KOPT-K1 (cell line): ENCODE measurements at regions not wholly inside any gene's neighbourhood (a gene's known extent, or its start where the extent isn't known, plus 50 kb on each side); places are given as distances from the start of the nearest gene placed in this dataset.

Source experiments
- H3K27ac ChIP-seq: fragments of 200-600 bp; sonication (generic); 2 replicates; pipeline ENCODE4 v1.5.1; 2016; ENCODE audit warnings: antibody characterized with exemption, mild to moderate bottlenecking, low read depth, low read length; ENCODE audit not compliant: poor library complexity, severe bottlenecking
- H3K36me3 ChIP-seq: fragments of 200-600 bp; sonication (generic); 2 replicates; pipeline ENCODE4 v1.5.1; 2017; ENCODE audit warnings: antibody characterized with exemption, mild to moderate bottlenecking, low read length, moderate library complexity; ENCODE audit not compliant: insufficient read depth
- H3K9me3 ChIP-seq: fragments of 200-600 bp; sonication (generic); 2 replicates; pipeline ENCODE4 v1.5.1; 2017; ENCODE audit warnings: antibody characterized with exemption, low read length, mild to moderate bottlenecking; ENCODE audit not compliant: insufficient read depth, poor library complexity, severe bottlenecking

DNA sequence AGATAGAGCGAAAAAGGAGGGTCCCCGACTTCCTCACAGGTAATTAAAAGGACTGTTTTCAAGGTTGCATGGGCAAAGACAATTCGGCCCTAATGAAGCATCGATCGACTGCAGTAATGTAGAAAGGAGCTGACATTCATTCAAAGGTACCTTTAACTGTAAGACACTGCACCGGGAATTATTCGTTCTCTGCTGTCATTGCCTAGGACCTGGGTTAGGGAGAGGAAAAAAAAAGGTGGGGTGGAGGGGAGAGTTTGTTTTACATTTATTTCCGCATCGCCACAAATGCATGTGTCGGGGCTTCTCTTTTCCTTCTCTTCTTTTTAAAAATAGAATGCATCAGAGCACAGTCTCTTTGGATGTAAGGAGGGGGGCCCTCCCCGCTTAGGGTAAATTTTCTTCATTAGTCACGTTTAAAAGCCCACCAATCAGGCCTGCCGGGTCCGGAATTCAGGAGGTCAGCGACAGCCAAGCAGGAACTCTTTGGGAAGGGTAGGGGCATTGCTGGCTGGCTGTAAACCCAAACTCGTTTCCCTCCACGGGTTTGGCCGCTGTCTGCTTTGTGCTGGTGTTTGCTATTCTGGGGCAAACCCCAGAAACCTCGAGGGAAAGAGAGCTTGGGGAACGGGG, 496.2 kb upstream of the ZFHX3 start:
- H3K9me3 ChIP-seq = peaks cover 16% of the 10 kb centered on the region
- H3K27ac ChIP-seq = no peak overlapping the region
- H3K36me3 ChIP-seq = no peaks in the 10 kb centered on the region

DNA sequence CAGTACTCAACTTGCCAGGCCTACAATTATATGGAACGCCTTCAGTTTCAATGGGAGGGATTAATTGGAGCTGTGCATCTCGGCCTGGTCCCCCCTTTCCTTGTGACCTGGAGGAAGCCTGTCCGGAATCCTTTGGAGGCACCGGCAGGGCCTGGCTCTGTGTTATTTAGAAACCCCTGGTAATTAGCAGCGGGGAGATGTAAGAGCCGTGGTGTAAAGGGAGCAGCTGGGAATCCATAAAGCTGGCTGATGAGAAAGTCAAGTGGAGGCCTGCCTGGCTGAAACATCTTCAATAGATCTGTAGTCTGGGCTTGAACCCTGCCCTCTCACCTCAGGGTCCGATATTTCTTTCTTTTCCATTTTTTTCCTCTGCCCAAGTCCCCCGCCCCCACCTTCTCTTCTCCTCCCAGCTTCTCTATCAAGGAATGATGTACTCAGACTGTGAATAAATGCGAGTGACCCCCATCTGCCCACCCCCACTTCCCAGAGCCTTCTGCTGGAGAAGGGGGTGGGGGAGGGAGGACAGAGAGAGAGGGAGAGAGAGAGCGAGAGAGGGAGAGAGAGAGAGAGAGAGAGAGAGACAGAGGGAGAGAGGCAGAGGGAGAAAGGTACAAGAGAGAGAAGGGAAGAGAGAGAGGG, 495.5 kb upstream of the ZFHX3 start:
- Histone ChIP-seq H3K27ac (no peak overlapping the region), H3K9me3 (peaks cover 16% of the 10 kb centered on the region), H3K36me3 (no peaks in the 10 kb centered on the region)

DNA sequence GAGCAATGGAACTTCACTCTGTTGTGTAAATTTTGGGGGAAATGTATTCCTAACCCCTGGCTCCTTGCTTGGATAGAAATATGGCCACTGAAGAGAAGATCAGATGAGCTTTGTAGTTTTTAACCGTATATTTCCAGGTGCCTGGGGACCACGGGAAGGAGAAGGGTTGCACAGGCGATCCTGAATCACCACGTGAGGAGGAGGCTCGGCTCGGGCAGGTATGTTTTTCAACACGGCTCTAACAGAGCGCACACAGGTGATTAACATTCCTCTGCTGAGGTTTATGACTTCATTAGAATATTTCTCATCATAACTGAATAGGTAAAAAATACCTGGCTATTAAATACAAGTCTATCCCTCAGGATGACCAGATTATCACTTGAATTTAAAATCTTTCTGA, 495.0 kb upstream of the ZFHX3 start:
- H3K9me3 ChIP-seq = peaks cover 16% of the 10 kb centered on the region
- no peaks in the 10 kb centered on the region for H3K36me3 ChIP-seq
- H3K27ac ChIP-seq = no peak overlapping the region

DNA sequence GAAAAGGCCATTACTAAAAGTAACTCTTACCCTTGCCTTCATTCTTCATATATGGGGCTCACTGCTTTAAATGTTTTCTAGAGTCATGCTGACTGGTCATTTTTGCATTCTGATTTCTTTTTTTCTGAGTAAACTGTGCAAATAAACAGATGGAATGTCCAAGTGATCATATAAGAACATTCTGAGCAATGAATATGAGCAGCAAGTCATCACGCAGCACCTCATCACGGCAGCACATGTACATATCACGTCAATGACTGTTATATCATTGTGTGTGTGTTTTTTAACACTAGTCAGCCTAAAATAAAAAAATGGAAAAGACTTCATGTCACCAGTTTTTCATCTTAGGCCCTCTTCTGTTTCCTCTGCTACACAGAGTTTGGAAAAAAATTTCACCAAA, 490.0 kb upstream of the ZFHX3 start:
- Histone ChIP-seq H3K9me3 (no peaks in the 10 kb centered on the region), H3K36me3 (no peaks in the 10 kb centered on the region), H3K27ac (no peak overlapping the region)

DNA sequence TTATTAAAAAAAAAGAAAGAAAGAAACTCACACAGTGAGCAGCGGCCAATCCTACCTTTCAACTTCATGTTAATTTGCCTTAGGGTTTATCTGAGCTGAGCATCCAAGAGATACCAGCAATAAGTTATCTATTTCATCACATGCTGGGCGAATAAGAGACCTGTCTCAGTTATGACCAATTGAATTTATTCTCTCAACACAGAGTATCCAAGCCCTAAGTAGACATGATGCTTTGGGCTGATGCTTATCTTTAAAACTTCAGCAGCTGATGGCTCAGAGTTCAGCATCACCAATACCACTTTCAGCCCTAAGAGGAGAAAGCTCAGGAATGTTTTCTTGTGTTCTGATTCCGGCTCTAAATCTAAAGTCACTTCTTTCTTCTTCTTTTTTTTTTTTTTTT, 489.0 kb upstream of the ZFHX3 start:
- Histone ChIP-seq H3K27ac (no peak overlapping the region), H3K9me3 (no peaks in the 10 kb centered on the region), H3K36me3 (no peaks in the 10 kb centered on the region)

DNA sequence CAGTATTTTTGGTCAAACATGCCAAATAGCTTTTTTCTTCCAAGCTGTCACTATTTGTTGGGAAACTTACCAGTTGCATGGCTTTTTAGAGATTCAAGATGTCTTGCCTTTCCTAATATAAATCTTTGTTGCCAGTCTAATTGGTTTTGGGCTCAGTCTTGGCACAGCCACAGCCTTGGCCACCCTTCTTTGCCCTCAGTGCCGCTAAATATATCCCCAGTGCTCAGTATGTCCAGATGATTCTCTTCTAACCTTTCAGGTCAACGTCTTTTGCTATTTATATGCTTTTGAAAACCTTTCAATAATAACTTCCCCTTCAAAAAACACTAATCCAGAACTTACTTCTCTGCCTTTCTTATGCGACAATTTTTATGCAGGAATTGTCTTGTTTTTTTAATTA, 483.1 kb upstream of the ZFHX3 start:
- Histone ChIP-seq H3K36me3 (no peaks in the 10 kb centered on the region), H3K27ac (no peak overlapping the region), H3K9me3 (no peaks in the 10 kb centered on the region)

DNA sequence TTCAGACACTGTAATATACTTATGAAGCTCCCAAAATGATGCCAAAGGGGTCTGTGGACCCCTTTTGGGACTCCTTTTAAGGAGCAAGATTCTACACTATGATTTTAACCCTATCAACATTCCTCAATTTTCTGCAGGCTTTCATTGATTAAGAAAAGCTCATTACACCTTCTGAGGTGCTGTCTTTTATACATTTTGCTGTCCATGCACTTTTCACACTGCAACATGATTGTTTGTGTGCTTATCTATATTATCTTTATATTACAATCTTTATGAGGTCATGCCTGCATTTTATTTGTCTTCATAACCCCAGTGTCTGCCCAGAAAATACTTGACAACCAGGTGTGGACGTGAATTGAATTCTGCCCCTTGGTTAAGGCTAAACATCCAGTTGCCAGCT, 482.6 kb upstream of the ZFHX3 start:
- Histone ChIP-seq H3K9me3 (no peaks in the 10 kb centered on the region), H3K36me3 (no peaks in the 10 kb centered on the region), H3K27ac (no peak overlapping the region)

DNA sequence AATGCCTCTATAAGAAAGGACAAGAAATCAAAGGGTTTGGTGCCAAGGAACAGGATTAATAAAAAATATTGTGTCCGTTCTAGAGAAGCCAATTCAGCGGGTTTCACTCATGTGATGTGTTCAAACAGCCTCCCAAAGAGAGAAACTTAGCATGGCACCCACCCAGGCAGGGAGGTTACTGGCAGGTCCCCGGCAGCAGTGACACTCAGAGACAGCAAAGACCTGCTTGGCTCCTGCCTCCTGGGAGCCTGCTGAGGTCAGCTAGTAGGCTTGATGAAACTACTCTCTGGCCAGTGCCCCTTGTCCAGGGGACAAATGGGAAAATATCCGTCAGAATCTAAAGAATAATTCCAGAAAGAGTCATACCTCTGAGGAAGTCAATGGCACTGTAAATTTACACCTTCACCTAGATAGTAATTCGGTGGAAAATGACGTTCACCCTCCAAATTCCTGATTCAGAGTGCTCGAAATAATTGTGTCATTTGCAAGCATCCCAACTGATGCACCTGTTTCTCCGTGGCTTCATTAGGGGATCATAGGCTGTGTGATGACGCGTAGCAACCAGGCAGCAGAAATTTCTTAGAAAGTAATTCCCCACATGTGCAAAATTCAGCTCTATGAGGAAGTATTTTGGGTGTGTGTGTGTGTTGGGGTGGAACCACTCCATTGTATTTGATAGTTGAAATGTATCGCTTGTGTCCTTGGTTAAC, 481.5 kb upstream of the ZFHX3 start:
- Histone ChIP-seq H3K27ac (no peak overlapping the region), H3K36me3 (no peaks in the 10 kb centered on the region), H3K9me3 (no peaks in the 10 kb centered on the region)

DNA sequence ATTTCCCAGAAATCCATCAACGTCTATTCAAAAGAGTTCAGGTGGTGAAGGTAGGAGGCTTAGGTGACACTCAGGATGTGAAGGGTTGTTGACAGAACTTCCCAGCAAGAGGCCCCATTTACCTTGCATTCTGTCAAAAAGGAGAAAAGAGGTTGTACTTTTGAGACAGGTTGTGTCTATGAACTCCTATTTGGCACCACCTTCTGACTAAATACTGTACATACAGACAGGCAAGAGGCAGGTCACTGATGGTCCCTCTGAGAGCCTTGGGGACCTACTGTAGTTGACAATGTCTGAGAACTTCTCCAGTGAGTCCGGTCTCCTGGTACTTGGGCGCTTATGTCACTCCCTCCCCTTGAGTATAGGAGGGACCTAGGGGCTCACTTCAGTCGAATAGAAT, 479.3 kb upstream of the ZFHX3 start:
- Histone ChIP-seq H3K36me3 (no peaks in the 10 kb centered on the region), H3K9me3 (no peaks in the 10 kb centered on the region)

DNA sequence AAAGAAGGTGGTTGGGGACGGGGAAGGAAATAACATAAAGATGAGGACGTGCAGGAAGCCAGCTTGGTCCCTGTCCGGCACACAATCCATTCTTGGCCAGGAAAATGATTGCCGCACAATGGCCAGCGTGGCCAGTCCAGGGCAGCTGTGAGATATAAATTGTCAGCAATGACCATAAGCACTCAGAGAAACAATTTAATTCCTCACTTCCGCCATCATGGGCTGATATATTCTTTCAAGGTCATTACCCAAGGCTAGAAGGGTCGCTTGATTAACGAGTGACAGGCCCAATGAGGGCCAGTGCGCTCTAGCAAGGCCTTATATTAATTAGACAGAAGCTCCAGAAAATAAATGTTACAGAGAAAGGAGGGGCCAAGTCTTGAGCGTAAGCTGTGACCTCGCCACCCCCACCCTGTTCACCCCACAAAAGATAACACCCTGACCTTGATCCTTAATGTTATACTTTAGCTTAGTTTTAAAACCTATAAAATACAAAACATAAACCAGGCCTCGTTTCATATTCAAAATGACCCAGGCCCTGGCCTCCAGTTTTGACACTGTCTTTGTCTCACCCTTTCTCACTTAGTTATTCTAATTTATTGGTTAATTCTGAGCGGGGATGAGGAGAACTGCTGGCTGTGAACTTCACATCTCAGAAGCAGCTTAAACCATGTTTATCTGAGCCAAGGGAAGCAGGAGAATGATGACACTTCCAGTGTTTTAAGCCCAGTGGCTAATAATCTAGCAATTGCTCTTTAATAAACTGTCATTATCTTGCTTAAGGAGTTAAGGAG, 478.3 kb upstream of the ZFHX3 start:
- no peaks in the 10 kb centered on the region for H3K9me3 ChIP-seq
- H3K36me3 ChIP-seq = no peaks in the 10 kb centered on the region
- H3K27ac ChIP-seq = no peak overlapping the region

More for the DNA sequence above, 479.3 kb upstream of the ZFHX3 start:
- H3K27ac ChIP-seq = no peak overlapping the region

DNA sequence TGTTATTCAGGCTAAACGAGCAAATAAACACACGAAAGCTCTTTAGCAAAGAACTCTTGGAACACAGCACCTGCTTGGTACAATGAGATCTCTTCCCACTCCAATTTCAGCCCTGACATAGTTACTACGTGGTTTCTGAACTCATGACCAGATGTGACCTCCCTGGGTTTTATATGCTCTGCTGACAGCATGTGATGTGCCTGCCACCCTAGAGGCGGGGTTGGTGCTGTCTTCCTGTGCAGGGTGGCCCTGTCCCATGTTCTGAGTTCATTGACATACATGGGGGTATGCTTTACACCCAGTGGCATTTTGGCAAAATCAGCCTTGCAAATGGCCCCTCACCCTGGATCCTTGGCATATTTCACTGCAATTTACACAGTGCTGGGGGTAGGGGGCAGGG, 475.3 kb upstream of the ZFHX3 start:
- Histone ChIP-seq H3K36me3 (no peaks in the 10 kb centered on the region), H3K27ac (no peak overlapping the region), H3K9me3 (no peaks in the 10 kb centered on the region)

DNA sequence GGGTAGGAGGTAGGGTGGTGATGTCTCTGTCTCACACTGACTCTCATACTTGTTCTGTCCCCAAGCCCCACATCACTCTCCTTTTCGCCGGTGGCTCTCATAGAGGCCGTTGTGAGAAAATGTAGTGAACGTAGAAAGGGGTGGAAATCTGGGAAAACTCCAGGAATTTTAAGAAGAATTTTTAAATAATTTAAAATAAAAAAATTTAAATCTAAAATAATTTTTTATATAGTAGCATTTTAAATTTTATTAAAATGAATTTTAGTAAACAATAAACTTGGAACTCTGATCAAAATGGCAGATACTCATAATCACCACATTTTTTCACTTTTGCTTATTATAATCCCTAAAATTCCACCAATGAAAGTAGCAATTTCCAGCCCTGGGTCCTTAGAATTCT, 473.6 kb upstream of the ZFHX3 start:
- H3K36me3 ChIP-seq = no peaks in the 10 kb centered on the region

DNA sequence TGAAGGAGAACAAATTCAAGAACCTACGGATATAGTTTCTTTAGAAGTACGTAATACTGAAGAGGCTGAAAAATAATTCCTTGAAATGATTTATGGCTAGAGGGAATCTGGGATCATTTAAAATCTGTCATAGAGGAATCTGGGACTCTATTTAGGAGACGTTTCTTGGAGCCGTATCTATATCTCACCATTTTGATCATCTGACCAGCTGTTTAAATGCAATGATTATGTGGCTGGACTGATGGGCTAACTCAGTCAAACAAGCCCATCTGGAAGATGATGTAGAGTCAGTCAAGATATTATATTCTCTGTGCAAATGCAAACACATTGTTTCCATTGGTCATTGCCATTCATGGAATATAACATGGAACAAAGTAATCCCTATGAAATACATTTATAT, 467.7 kb upstream of the ZFHX3 start:
- no peaks in the 10 kb centered on the region for H3K36me3 ChIP-seq
- H3K9me3 ChIP-seq = no peaks in the 10 kb centered on the region
- H3K27ac ChIP-seq = no peak overlapping the region

More for the DNA sequence above, 473.6 kb upstream of the ZFHX3 start:
- no peak overlapping the region for H3K27ac ChIP-seq
- H3K9me3 ChIP-seq = no peaks in the 10 kb centered on the region

DNA sequence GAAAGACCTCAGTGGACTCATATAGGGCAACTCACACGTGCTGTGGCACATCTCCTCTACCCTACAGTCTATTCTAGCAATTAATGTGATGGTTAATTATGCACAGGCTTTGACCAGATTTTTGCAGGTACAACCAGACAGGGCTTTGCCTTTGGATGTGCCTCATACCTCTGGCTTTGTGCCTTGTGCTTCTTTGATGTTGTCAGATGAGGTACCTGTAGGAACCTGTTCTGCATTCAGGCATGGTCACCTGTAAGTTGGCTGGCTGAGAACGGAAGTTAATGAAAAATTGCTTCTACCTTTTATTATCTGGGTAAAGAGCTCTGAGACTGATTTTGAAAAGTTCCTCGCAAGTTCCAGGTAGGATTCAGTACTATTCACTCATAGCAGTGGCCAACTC, 462.9 kb upstream of the ZFHX3 start:
- no peaks in the 10 kb centered on the region for H3K9me3 ChIP-seq
- H3K36me3 ChIP-seq = no peaks in the 10 kb centered on the region
- H3K27ac ChIP-seq = no peak overlapping the region

DNA sequence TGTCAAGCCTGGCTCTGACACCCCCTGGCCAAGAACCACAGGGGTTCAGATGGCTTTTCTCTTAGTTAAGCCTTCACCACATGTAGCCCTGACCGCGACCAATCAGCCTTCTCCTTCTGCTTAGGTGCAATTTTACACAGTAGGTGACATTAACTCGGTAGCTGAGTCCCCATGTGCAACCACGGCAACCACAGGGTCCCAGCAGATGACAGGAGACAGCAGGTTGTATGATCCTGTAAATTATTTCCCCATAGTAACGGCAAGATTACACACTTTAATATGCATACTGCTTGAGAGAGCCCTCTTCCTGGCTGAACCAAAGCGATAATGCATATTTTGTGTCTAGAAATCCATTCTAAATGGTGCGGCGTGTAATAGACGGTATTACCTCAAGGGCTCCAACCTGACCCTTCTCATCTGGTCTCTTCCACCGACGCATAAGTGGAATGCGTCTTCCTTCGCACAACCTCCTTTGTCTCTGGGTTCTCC, 458.7 kb upstream of the ZFHX3 start:
- Histone ChIP-seq H3K9me3 (no peaks in the 10 kb centered on the region), H3K27ac (no peak overlapping the region), H3K36me3 (no peaks in the 10 kb centered on the region)
